Transverse colon (tissue), 4 donors: ENCODE measurements at regions not wholly inside any gene's neighbourhood (a gene's known extent, or its start where the extent isn't known, plus 50 kb on each side); places are given as distances from the start of the nearest gene placed in this dataset.

ENCODE experiments used
- POLR2A ChIP-seq: fragments of 450-650 bp; IDR thresholded peaks from one replicate; pipeline ENCODE4 v1.6.1; 2016; ENCODE audit warnings: antibody characterized with exemption, mild to moderate bottlenecking, moderate library complexity
- POLR2AphosphoS5 ChIP-seq, 3 donors: sonication (generic); formaldehyde crosslinking; IDR thresholded peaks; one replicate each; pipeline ENCODE4 v1.6.1; 2016; ENCODE audit warnings: antibody characterized with exemption in 3 of 3
- TF ChIP-seq, protein P1 (sequence below), 5 experiments: fragments of 200-600 bp in 3 of 5; fragments of 450-650 bp in 2 of 5; sonication (generic) in 3 of 5; IDR thresholded peaks; 1 replicate in 2 of 5; 2 replicates in 3 of 5; pipeline ENCODE4 v1.5.1; 2016 to 2017; ENCODE audit warnings: antibody characterized with exemption in 5 of 5, inconsistent platforms in 3 of 5, mild to moderate bottlenecking in 2 of 5, moderate library complexity in 1 of 5

DNA sequence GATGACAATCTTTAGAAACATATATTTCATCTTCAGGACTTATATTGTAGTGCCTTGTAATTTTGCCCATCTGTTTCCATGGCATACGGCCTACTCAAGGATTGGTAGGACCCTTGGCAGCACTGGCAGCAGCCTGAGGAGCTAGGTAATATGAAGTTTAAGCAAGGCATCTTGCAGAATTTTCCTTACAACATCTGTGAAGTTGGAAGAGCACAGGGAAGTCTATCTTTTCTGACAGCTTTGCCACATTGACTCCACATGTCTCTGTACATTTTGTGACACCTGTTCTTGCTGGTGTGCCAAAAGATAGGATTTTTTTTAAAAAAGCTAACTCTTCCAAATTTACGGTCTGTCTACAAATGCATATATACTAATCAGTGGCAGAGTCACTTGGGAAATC, 1235.2 kb downstream of the PCDH7 start:
- TF ChIP-seq, protein P1, sequence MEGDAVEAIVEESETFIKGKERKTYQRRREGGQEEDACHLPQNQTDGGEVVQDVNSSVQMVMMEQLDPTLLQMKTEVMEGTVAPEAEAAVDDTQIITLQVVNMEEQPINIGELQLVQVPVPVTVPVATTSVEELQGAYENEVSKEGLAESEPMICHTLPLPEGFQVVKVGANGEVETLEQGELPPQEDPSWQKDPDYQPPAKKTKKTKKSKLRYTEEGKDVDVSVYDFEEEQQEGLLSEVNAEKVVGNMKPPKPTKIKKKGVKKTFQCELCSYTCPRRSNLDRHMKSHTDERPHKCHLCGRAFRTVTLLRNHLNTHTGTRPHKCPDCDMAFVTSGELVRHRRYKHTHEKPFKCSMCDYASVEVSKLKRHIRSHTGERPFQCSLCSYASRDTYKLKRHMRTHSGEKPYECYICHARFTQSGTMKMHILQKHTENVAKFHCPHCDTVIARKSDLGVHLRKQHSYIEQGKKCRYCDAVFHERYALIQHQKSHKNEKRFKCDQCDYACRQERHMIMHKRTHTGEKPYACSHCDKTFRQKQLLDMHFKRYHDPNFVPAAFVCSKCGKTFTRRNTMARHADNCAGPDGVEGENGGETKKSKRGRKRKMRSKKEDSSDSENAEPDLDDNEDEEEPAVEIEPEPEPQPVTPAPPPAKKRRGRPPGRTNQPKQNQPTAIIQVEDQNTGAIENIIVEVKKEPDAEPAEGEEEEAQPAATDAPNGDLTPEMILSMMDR (IDR thresholded peaks at IDR 0.05) = no peak
- TF ChIP-seq POLR2AphosphoS5 (IDR thresholded peaks at IDR 0.05) (no peak), POLR2A (no peak)
